AG08396 (cell line): ENCODE measurements at regions not wholly inside any gene's neighbourhood (a gene's known extent, or its start where the extent isn't known, plus 50 kb on each side); places are given as distances from the start of the nearest gene placed in this dataset.
"Not testable (repeated sequence)": the region's sequence is repeated elsewhere in the genome, so short reads cannot be mapped to it uniquely, and the experiment has no call there.

ENCODE experiments used
- DNase-seq: peaks from one replicate; pipeline ENCODE4 v3.0.0; 2012; ENCODE audit warnings: low spot score, mixed read lengths

- no peak for DNase-seq
Measured at GRCh38 chr18:71362140-71362539, 1073.3 kb downstream of the SOCS6 start.

- not testable (repeated sequence) for DNase-seq
Measured at GRCh38 chr18:71355599-71355998, 1066.8 kb downstream of the SOCS6 start.

- DNase-seq = no peak
Measured at GRCh38 chr18:71352618-71353017, 1063.8 kb downstream of the SOCS6 start.

- DNase-seq = no peak
Measured at GRCh38 chr18:71336576-71337210, 1047.8 kb downstream of the SOCS6 start.

GRCh38 chr18:71329563-71329962 lies 1040.7 kb downstream of the SOCS6 start:
- DNase-seq = no peak

- no peak for DNase-seq
Measured at GRCh38 chr18:71329114-71329513, 1040.3 kb downstream of the SOCS6 start.

GRCh38 chr18:71327850-71328249 lies 1039.0 kb downstream of the SOCS6 start:
- DNase-seq = no peak

- DNase-seq = no peak
Measured at GRCh38 chr18:71327441-71327840, 1038.6 kb downstream of the SOCS6 start.

- DNase-seq = no peak
Measured at GRCh38 chr18:71326826-71327225, 1038.0 kb downstream of the SOCS6 start.

- DNase-seq = no peak
Measured at GRCh38 chr18:71324356-71324755, 1035.5 kb downstream of the SOCS6 start.

GRCh38 chr18:71322201-71322600 lies 1033.4 kb downstream of the SOCS6 start:
- no peak for DNase-seq

- no peak for DNase-seq
Measured at GRCh38 chr18:71321319-71321718, 1032.5 kb downstream of the SOCS6 start.

GRCh38 chr18:71304856-71305255 lies 1016.0 kb downstream of the SOCS6 start:
- DNase-seq = no peak

GRCh38 chr18:71303743-71304142 lies 1014.9 kb downstream of the SOCS6 start:
- DNase-seq = not testable (repeated sequence)

GRCh38 chr18:71301596-71301995 lies 1012.8 kb downstream of the SOCS6 start:
- DNase-seq = no peak

- DNase-seq = not testable (repeated sequence)
Measured at GRCh38 chr18:71294201-71294600, 1005.4 kb downstream of the SOCS6 start.

GRCh38 chr18:71293322-71293721 lies 1004.5 kb downstream of the SOCS6 start:
- DNase-seq = no peak

- no peak for DNase-seq
Measured at GRCh38 chr18:71287268-71287667, 998.4 kb downstream of the SOCS6 start.

- no peak for DNase-seq
Measured at GRCh38 chr18:71252351-71252865, 963.6 kb downstream of the SOCS6 start.

GRCh38 chr18:71250191-71250590 lies 961.3 kb downstream of the SOCS6 start:
- DNase-seq = no peak

- DNase-seq = no peak
Measured at GRCh38 chr18:71249791-71250190, 960.9 kb downstream of the SOCS6 start.

GRCh38 chr18:71242981-71243380 lies 954.1 kb downstream of the SOCS6 start:
- DNase-seq = no peak

GRCh38 chr18:71238974-71239624 lies 950.3 kb downstream of the SOCS6 start:
- no peak for DNase-seq

- DNase-seq = no peak
Measured at GRCh38 chr18:71237641-71238040, 948.8 kb downstream of the SOCS6 start.
